ENCODE measurements at regions not wholly inside any gene's neighbourhood (a gene's known extent, or its start where the extent isn't known, plus 50 kb on each side); places are given as distances from the start of the nearest gene placed in this dataset.

DNA sequence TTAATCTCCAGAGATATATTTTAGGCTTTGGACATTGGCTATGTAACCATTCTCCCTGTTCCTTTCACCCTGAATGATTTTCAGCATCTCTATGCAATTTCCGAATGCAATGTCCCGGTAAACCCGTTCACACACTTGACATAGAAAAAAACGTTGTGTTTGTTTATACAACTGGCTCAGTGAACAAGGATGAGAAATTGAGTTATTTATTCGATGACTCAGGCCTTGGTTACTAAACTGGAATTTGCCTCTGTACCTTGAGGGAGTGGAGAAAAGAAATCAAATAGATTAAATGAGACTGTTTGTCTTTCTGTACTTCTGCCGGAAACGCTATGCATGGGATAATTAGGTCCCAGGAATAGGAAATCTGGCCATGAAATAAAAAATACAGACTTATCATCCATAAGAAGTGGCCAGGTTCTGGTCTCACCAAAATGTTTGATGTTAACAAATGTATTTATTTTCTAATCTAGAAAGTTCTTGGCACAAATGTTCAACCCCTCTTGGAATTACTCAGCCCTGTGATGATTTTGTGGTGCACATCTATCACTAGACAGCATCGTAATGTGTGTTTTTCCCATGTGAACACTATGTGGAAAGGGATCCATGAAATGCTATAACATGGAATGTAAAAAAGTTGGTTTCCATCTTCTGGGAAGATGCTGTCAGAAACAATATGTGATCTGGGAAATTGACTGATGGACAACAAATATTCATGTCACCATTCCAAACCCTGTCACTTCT is 253.9 kb downstream of the DUSP10 start:
- H3K36me3 ChIP-seq, result no peaks in the 10 kb centered on the region
- H3K27me3 ChIP-seq (ENCODE audit: low read depth), result peaks cover 9% of the 10 kb centered on the region
- H3K4me1 ChIP-seq, result no peaks in the 10 kb centered on the region
- intact Hi-C loops (cut with micrococcal nuclease), result no loop called here
- H3K9me3 ChIP-seq (replicated peaks), result no peaks in the 10 kb centered on the region
- no peak overlapping the region for H3K27ac ChIP-seq (replicated peaks)
- TF ChIP-seq, protein P1, sequence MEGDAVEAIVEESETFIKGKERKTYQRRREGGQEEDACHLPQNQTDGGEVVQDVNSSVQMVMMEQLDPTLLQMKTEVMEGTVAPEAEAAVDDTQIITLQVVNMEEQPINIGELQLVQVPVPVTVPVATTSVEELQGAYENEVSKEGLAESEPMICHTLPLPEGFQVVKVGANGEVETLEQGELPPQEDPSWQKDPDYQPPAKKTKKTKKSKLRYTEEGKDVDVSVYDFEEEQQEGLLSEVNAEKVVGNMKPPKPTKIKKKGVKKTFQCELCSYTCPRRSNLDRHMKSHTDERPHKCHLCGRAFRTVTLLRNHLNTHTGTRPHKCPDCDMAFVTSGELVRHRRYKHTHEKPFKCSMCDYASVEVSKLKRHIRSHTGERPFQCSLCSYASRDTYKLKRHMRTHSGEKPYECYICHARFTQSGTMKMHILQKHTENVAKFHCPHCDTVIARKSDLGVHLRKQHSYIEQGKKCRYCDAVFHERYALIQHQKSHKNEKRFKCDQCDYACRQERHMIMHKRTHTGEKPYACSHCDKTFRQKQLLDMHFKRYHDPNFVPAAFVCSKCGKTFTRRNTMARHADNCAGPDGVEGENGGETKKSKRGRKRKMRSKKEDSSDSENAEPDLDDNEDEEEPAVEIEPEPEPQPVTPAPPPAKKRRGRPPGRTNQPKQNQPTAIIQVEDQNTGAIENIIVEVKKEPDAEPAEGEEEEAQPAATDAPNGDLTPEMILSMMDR (IDR thresholded peaks at IDR 0.05; ENCODE audit: borderline replicate concordance), result no peak
- DNase-seq, result no peak
- H3K4me3 ChIP-seq, result no peak overlapping the region

DNA sequence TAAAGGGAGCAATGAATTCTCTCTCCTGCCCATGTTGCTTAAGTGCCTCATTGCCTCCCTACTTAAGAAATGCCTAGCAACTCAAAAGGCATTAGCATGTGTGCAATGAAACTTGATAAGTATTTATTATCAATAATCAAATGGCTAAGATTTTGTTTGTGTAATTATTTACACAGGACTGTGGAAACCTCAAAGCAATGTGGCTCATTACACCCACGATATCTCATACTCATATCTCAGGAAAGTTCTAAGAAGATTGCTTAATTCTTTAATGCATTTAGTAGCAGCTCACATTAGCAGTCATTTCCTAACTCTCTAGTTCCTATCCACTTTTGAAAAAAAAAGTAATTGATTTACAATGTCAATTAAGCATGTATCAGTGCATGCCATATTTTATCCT is 253.3 kb downstream of the DUSP10 start:
- intact Hi-C loops (cut with micrococcal nuclease), result no loop called here
- TF ChIP-seq, protein P1 (IDR thresholded peaks at IDR 0.05; ENCODE audit: borderline replicate concordance), result no peak
- DNase-seq, result no peak
- no peak overlapping the region for H3K27ac ChIP-seq (replicated peaks)
- H3K27me3 ChIP-seq (ENCODE audit: low read depth), result peaks cover 9% of the 10 kb centered on the region
- H3K4me3 ChIP-seq, result no peak overlapping the region
- H3K9me3 ChIP-seq (replicated peaks), result no peaks in the 10 kb centered on the region
- no peaks in the 10 kb centered on the region for H3K36me3 ChIP-seq
- H3K4me1 ChIP-seq, result no peaks in the 10 kb centered on the region

DNA sequence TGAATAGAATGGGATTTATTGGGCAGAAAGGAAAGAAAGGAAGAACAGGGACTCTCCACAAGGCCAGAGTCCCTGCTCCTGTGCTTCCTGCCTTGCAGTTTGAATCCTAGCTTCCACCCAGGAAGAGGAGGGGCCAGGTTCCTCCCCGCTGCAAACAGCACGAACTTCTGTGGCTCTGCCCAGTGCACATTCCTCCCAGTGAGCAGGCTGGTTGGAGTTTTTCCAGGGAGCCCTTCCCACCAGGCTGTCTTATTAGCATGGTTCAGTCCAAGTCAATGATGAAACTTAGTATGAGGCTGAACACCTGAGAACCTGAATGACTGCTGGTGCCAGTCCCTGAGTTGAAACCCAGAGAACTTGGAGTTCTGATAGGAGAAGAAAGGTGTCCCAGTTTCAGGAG is 247.2 kb downstream of the DUSP10 start:
- intact Hi-C loops (cut with micrococcal nuclease), result no loop called here
- H3K4me1 ChIP-seq, result peaks cover 4% of the 10 kb centered on the region
- no peaks in the 10 kb centered on the region for H3K36me3 ChIP-seq
- H3K27ac ChIP-seq (replicated peaks), result no peak overlapping the region
- no peak for DNase-seq
- H3K27me3 ChIP-seq (ENCODE audit: low read depth), result no peaks in the 10 kb centered on the region
- no peak overlapping the region for H3K4me3 ChIP-seq
- TF ChIP-seq, protein P1 (IDR thresholded peaks at IDR 0.05; ENCODE audit: borderline replicate concordance), result no peak
- no peaks in the 10 kb centered on the region for H3K9me3 ChIP-seq (replicated peaks)

DNA sequence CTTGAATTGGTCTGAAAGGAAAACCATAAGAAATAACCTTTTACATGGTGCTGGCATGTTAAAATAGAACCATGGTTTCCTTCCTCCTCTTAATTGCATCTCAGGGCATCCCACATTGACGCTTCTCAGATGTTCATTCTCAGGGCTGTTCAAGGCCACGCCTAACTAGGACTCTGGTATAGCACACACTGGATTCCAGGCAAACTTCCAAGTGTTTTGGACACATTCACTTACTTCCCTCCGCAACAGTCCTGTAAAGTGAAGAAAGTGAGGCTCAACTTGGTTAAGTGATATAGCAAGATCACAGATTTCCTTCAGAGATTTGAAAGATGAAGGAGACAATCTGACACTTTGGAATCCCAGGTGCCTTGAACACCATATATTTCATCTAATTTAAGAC is 244.8 kb downstream of the DUSP10 start:
- no peak for DNase-seq
- intact Hi-C loops (cut with micrococcal nuclease), result no loop called here

DNA sequence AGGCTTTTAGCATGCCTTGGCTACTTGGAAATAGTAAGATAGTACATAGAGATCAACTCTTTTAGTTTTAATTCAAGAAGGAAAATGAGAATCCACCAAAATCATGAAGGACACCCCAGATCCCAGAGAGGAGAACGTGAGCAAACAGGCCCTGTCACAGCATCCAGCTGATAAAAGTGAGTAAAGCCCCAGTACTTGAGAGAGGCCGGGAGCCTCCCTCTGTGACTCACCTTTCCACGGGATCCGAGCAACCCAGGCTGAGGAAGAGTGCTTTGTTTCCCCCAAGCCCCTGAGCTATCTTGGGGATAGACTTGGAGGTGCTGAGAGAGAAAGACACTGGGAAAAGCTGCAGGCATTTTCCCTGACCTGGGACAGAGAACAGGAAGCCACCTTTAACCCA is 238.6 kb downstream of the DUSP10 start:
- H3K9me3 ChIP-seq (replicated peaks), result peaks cover 23% of the 10 kb centered on the region
- TF ChIP-seq, protein P1 (IDR thresholded peaks at IDR 0.05; ENCODE audit: borderline replicate concordance), result no peak
- H3K36me3 ChIP-seq, result no peaks in the 10 kb centered on the region
- intact Hi-C loops (cut with micrococcal nuclease), result no loop called here
- no peaks in the 10 kb centered on the region for H3K4me1 ChIP-seq
- H3K27me3 ChIP-seq (ENCODE audit: low read depth), result no peaks in the 10 kb centered on the region
- no peak for DNase-seq
- no peak overlapping the region for H3K4me3 ChIP-seq
- H3K27ac ChIP-seq (replicated peaks), result no peak overlapping the region

More for the DNA sequence above, 244.8 kb downstream of the DUSP10 start:
- H3K9me3 ChIP-seq (replicated peaks), result no peaks in the 10 kb centered on the region
- H3K36me3 ChIP-seq, result no peaks in the 10 kb centered on the region
- no peaks in the 10 kb centered on the region for H3K27me3 ChIP-seq (ENCODE audit: low read depth)
- H3K4me1 ChIP-seq, result peaks cover 4% of the 10 kb centered on the region
- TF ChIP-seq, protein P1 (IDR thresholded peaks at IDR 0.05; ENCODE audit: borderline replicate concordance), result no peak
- no peak overlapping the region for H3K27ac ChIP-seq (replicated peaks)
- no peak overlapping the region for H3K4me3 ChIP-seq
